GM12873 (cell line): ENCODE measurements at regions not wholly inside any gene's neighbourhood (a gene's known extent, or its start where the extent isn't known, plus 50 kb on each side); places are given as distances from the start of the nearest gene placed in this dataset.

Experiments
- TF ChIP-seq, protein P1 (sequence below): IDR thresholded peaks from 2 replicates; pipeline ENCODE4 v1.5.1; 2012; ENCODE audit warnings: low read depth, mild to moderate bottlenecking, moderate library complexity, low read length, control low read depth; ENCODE audit not compliant: insufficient read depth; ENCODE audit errors: missing control alignments

DNA sequence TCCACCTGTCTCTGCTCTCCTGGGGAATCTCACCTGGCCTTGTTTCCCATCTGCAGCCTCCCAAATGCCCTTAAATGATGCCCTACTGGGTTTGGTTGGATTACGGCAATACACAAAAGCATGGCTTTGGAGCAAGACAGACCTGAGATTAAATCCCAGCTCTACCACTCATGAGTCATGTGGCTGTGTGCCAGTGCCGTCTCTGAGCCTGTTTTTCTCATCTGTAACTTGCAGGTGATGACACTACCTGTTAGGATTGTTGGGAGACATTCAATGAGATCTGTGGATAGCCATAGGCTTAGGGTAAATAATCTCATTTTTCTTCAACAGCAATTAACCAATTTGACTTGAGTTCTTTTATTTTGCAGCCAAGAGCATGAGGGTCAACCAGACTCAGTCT, 240.3 kb downstream of the MAF start:
- TF ChIP-seq, protein P1, sequence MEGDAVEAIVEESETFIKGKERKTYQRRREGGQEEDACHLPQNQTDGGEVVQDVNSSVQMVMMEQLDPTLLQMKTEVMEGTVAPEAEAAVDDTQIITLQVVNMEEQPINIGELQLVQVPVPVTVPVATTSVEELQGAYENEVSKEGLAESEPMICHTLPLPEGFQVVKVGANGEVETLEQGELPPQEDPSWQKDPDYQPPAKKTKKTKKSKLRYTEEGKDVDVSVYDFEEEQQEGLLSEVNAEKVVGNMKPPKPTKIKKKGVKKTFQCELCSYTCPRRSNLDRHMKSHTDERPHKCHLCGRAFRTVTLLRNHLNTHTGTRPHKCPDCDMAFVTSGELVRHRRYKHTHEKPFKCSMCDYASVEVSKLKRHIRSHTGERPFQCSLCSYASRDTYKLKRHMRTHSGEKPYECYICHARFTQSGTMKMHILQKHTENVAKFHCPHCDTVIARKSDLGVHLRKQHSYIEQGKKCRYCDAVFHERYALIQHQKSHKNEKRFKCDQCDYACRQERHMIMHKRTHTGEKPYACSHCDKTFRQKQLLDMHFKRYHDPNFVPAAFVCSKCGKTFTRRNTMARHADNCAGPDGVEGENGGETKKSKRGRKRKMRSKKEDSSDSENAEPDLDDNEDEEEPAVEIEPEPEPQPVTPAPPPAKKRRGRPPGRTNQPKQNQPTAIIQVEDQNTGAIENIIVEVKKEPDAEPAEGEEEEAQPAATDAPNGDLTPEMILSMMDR: no peak

DNA sequence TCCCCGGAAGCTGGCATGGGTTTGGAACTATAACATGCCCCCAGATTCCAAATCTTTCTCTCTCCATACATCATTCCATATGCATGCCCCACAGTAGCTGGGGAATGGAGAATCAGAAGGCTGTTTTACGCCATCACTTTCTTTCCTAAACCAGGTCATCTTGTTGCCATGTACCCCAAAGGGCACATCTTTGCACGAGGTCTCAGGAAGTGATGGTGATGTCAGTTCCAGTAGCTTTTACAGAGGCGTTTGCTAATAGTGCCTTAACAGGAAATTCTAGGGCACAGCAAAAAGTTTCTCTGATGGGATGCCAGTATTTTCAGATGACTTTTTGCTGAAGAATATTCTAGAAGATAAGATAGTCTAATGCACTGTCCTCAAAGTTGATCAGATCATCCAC, 241.5 kb downstream of the MAF start:
- TF ChIP-seq, protein P1: no peak

DNA sequence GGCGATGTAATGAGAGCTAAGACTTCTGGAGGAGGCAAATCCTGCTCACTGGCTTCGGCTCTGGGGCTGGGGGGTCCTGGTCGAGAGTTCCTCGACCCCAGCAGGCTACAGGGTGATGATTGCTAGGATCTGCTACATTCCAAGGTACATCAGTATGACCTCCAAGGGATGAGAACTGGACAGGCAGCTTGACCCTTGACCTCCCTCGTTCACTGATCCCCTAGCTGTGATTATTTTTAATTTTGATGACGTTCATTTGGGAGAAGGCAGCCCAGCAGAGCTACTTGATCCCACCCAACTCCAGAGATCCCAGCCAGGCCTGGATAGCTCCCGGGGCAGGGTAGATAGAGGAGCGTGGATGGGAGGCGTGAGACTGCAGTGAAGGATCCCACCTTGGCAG, 242.3 kb downstream of the MAF start:
- TF ChIP-seq, protein P1: no peak

DNA sequence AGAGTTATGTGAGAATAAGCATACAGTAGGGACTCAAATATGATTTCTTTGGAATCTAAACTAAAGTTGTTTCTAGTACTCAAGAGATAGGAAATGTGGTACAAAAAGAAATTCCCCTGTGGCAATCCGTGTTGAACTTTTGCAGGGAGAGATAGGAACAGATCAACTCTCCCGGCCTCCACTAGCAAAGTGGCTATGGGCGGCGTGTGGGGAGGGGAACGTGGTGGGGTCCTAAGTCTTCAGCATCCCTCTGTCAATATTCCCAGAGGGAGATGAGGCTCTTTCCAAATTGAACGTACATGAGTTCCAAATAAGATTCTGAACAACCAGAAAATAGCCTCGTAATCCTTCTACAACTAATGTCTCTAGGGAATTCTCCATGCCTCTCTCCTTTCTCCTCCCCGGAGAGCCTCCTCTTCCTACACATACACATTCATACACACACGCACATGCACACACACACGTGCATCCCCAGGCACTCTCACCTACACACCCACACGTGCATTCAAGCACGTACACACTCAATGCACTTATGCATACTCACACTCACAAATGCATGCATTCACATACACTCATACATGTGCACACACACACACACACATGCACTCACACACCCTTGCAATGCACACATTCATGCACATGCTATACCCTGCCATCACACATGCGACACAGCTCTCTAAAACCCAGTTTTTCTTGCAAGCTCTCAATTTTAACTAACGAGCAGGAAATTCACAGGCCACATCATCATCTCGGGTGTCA, 244.8 kb downstream of the MAF start:
- TF ChIP-seq, protein P1: no peak

DNA sequence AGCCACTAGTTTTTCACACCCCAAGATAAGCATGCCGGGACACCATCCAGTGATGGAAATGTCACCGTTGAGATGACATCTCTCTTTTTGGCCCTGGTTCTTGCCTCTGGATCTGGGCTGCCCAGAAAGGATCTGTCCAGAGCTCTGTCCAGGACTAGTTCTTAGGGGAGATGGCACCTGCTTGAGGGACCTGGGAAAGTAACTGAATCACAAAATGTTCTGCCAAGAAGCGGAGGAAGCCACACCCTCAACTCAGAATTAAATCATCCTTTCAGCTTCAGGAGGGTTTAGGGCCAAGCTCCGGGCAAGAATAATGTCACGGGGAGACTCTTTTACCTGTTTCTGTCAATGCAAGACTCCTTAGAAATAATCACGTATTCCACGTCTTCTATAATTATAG, 248.6 kb downstream of the MAF start:
- TF ChIP-seq, protein P1: no peak

DNA sequence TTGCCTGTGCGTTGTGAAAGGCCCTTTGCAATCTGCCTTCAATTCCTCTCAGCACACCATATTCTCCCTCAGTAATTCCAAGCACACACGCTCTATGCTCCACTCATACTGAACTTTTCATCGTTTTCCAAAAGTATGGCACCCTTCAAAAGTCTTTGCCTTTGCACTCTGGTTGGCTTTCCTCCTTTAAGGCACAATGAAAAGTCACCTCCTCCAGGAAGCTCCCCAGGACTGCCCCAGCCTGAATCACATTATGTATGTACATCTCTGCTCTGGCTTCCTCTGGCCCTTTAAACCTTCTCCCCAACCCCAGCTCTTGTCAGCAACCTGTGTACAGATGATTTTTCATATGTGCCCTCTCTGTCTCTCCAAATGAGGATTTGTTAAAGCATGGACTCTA, 250.7 kb downstream of the MAF start:
- TF ChIP-seq, protein P1: no peak

DNA sequence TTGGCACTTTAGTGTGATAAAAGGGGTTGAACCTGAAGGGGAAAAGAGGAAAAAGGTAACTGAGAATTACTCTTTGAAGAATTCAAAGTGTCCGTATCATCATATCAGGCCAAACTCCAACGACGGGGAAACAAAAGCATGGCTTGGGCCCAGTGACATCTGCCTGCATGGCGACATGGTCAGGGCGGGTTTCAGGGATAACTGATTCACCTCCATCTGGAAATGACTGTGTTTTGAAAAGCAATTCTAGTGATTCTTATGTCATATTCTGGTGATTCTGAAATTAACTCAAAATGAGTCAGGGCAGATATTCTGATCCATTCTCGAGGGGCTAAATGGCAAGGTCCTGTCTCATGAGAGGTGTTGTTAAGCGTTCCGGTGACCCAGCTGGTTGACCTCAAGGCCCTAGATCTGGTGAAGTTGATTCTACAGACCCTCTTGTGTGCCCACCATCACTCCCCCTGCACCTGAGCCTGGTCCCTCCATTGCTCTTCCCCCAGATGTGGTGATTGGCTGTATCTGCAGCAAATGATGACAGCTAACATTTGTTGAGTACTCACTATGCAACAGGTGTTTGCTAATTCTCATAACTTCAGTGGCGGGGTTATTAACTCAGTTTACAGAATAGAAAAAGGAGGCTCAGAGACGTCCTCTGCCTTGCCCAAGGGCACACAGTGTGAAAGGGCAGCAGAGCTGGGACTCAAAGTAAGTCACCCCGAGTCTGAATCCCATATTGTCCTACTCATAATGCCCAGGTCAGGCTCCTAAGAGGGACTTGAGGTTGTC, 251.8 kb downstream of the MAF start:
- TF ChIP-seq, protein P1: no peak
